HG02938 (cell line): ENCODE measurements at regions not wholly inside any gene's neighbourhood (a gene's known extent, or its start where the extent isn't known, plus 50 kb on each side); places are given as distances from the start of the nearest gene placed in this dataset.

ENCODE experiments used
- ATAC-seq: cut with Tn5 transposase; IDR thresholded peaks from one replicate; pipeline ENCODE4 v1.9.1; 2021; ENCODE audit warnings: mild to moderate bottlenecking, moderate library complexity; ENCODE audit not compliant: unreplicated experiment

DNA sequence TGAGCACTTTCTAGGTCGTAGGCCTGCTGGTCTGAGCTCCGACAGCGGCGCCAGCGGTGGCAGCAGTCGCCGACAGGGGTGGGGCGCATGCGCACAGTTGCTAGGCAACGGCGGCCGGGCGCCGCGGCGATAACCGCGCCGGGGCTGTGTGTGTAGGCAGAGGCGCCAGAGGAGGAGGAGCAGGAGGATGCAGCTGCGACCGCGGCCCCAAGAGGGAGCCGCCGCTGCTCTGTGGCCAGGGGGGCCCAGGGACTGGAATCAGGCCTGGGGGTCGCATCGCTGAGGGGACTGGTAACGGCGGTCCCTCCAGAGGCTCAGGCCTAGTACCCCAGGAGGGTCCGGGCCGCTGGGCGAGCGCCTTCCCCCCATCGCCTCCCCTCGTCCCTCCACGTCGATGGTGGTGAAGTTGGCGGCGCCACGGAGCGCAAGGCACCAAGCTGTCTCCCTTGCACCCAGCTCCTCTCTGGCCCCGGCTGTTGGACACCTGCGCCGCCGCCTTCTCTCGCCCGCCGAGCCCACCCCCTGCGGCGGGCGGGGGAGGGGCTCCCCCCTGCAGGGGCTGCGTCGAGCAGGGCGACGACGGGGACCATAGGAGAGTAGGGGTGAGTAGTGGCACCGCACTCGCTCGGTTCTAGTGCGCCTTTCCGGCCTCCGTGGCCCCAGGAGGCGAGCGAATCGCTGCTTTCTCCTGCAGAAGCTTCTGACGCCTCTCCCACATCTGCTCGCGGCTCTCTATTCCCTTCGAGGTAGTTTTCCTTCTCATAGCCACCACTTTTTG, 58.6 kb upstream of the ZC4H2 start, which contains the start of gene ZC3H12B:
Gene ZC3H12B (plus strand): TSS at position 159 of the 778 bp plus-strand sequence.
- ATAC-seq: peak; percentile 94

DNA sequence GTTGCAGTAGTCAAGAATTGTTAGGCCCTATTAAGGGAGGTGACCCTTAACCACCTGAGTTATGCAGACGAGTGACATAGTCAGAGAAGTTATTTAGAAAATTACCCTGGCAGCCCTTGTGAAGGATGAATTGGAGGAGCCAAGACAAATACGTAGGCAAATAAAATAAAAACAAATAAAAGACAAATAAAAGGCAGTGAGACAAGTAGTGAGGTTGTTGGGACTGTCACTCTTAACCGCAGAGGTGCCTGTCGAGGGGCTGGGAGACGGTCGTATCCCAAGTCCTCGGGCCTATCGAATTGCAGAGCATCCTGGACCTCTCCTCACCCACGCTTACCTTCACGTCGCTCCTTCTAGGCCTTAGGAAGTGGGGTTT, 58.0 kb upstream of the ZC4H2 start:
- no peak for ATAC-seq
